H1 (cell line): ENCODE measurements at regions not wholly inside any gene's neighbourhood (a gene's known extent, or its start where the extent isn't known, plus 50 kb on each side); places are given as distances from the start of the nearest gene placed in this dataset.

Source experiments
- CBX8 ChIP-seq: fragments of 300-800, 300-1000 bp; sonication (generic); IDR thresholded peaks from 2 replicates; pipeline ENCODE4 v1.7.1; 2016; ENCODE audit warnings: low read depth, low read length, borderline replicate concordance
- CTBP2 ChIP-seq: IDR thresholded peaks from 2 replicates; pipeline ENCODE4 v1.7.0; 2011; ENCODE audit warnings: borderline replicate concordance, mild to moderate bottlenecking, moderate library complexity, mixed read lengths, low read length; ENCODE audit not compliant: insufficient read depth, insufficient read length
- JUND ChIP-seq: IDR thresholded peaks from 2 replicates; pipeline ENCODE4 v1.6.1; 2011; ENCODE audit warnings: mild to moderate bottlenecking, improper control_type of control experiment, low read length
- KDM5A ChIP-seq: fragments of 200-600 bp; IDR thresholded peaks from 2 replicates; pipeline ENCODE4 v1.7.1; 2012; ENCODE audit warnings: mild to moderate bottlenecking, low read length, inconsistent platforms, mixed read lengths
- POU5F1 ChIP-seq: IDR thresholded peaks from 2 replicates; pipeline ENCODE4 v1.6.1; 2011; ENCODE audit warnings: low read depth, mild to moderate bottlenecking, low read length, moderate library complexity

DNA sequence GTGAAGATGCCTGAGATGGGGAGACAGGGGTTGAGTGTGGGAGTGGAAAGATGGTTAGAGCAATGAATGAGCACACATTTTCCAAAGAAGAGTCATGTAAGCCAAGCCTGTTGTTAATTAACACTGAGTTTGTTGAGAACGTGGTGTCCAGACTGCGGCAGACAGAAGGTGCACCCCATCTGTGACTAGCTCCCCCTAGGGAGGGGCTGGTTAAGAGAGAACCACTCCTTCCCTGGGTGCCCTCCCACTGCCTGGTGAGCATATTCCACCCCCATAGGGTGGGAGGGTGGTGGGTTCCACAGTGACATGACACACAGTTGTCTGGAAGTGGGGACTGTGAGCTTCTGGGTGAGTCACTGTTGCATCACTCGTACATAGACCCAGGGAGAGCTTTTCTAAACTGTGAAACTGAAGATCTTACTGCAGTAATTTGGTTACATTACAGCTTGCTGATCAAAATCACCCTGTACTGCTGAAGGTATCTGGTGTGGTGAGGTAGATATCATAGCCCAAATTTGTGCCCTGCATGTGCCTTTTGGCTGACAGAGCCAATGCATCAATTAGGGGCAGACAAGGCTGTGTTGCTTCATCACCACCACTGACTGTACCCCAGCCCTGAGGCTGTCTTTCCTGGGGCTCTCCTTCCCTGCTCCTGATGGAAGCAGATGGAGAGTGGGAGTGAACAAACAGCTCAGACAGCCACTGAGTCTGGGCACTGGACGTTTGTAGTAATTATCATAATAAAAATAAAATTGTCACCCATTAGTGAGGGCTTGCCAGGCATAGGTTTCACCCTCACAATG lies 150.9 kb downstream of the EMP1 start (continued):
- TF ChIP-seq KDM5A (no peak), POU5F1 (no peak), CBX8 (no peak), CTBP2 (no peak), JUND (no peak)
